ENCODE measurements at regions not wholly inside any gene's neighbourhood (a gene's known extent, or its start where the extent isn't known, plus 50 kb on each side); places are given as distances from the start of the nearest gene placed in this dataset.

GRCh38 chrX:144042271-144042670, 158.4 kb downstream of the UBE2NL start:
- intact Hi-C loops (cut with micrococcal nuclease), result no loop called here
- no TSS peak for BruUV-seq (replicated peaks)
- H4K20me1 ChIP-seq (replicated peaks; ENCODE audit: control insufficient read depth, insufficient read depth, low read length), result no peaks in the 10 kb centered on the region
- H3K27ac ChIP-seq (ENCODE audit: extremely low read depth, low read depth, low read length), result no peak overlapping the region
- H2AFZ ChIP-seq (ENCODE audit: low read depth, low read length), result no peak overlapping the region
- no peaks in the 10 kb centered on the region for H3K4me1 ChIP-seq (replicated peaks in 1 of 2; ENCODE audit: control insufficient read depth in 2 of 2, insufficient read depth in 2 of 2, low read length in 2 of 2)
- CTCF ChIA-PET (ENCODE audit: low intra/inter-chr PET ratio), result no interaction called here
- in situ Hi-C loops (cut with MboI), result no loop called here
- ATAC-seq (no peak), FAIRE-seq (no peak), DNase-seq (ENCODE audit: extremely low read depth in 1 of 4, low spot score in 3 of 4) (no peak)
- no peaks in the 10 kb centered on the region for H3K27me3 ChIP-seq (ENCODE audit: control insufficient read depth in 2 of 2, insufficient read depth in 2 of 2, low read length in 2 of 2)
- H3K9me3 ChIP-seq (replicated peaks; ENCODE audit: control insufficient read depth, insufficient read depth, low read depth, low read length), result no peaks in the 10 kb centered on the region
- no peak overlapping the region for H3K4me3 ChIP-seq
- no peaks in the 10 kb centered on the region for H3K36me3 ChIP-seq (ENCODE audit: control insufficient read depth, insufficient read depth, low read length)
- 3% methylated on average over 4 of the region's 5 CpGs for WGBS (ENCODE audit: insufficient coverage, low coverage, missing lambda C conversion rate)
- POLR2A ChIA-PET, result no interaction called here
- no peak overlapping the region for H3K9ac ChIP-seq (ENCODE audit: insufficient read depth in 1 of 2, low read depth in 2 of 2, low read length in 2 of 2)
- H3K79me2 ChIP-seq (ENCODE audit: control insufficient read depth, insufficient read depth, low read length), result no peaks in the 10 kb centered on the region
- TF ChIP-seq HSF4 (CRISPR knock-in tag; IDR thresholded peaks at IDR 0.05; ENCODE audit: borderline replicate concordance) (no peak), ATF6 (CRISPR knock-in tag; IDR thresholded peaks at IDR 0.05) (no peak), HMGN3 (IDR thresholded peaks at IDR 0.05; ENCODE audit: borderline replicate concordance, extremely low read depth, insufficient read length, low read depth, low read length) (no peak), ZFX (CRISPR knock-in tag; IDR thresholded peaks at IDR 0.05) (no peak), TCF3 (CRISPR knock-in tag; IDR thresholded peaks at IDR 0.05) (no peak), ZNF398 (CRISPR knock-in tag; IDR thresholded peaks at IDR 0.05) (no peak), ZNF124 (CRISPR knock-in tag; IDR thresholded peaks at IDR 0.05) (no peak)
- H3K9me1 ChIP-seq (ENCODE audit: control insufficient read depth, insufficient read depth, low read length), result no peaks in the 10 kb centered on the region
- no peak overlapping the region for H3K4me2 ChIP-seq (ENCODE audit: insufficient read depth, low read length)
